Endothelial cell (in vitro differentiated cells): ENCODE measurements at regions not wholly inside any gene's neighbourhood (a gene's known extent, or its start where the extent isn't known, plus 50 kb on each side); places are given as distances from the start of the nearest gene placed in this dataset.

Experiments used
- DNase-seq: peaks from one replicate; pipeline ENCODE4 v3.0.0; 2021; ENCODE audit warnings: low spot score
- H3K27ac Mint-ChIP-seq: one replicate; pipeline ENCODE4 v1.8.0; 2021; ENCODE audit warnings: mixed read lengths, inconsistent platforms; ENCODE audit not compliant: unreplicated experiment
- H3K27me3 Mint-ChIP-seq: one replicate; pipeline ENCODE4 v1.8.0; 2021; ENCODE audit warnings: mild to moderate bottlenecking, moderate library complexity, mixed read lengths, inconsistent platforms; ENCODE audit not compliant: unreplicated experiment
- H3K36me3 Mint-ChIP-seq: one replicate; pipeline ENCODE4 v1.8.0; 2021; ENCODE audit warnings: mild to moderate bottlenecking, low read depth, mixed read lengths, inconsistent platforms; ENCODE audit not compliant: unreplicated experiment
- H3K4me1 Mint-ChIP-seq: one replicate; pipeline ENCODE4 v1.8.0; 2021; ENCODE audit warnings: mild to moderate bottlenecking, mixed read lengths, inconsistent platforms; ENCODE audit not compliant: unreplicated experiment
- H3K4me3 Mint-ChIP-seq: one replicate; pipeline ENCODE4 v1.8.0; 2021; ENCODE audit warnings: mild to moderate bottlenecking, mixed read lengths, inconsistent platforms; ENCODE audit not compliant: unreplicated experiment
- H3K9me3 Mint-ChIP-seq: one replicate; pipeline ENCODE4 v1.8.0; 2021; ENCODE audit warnings: mixed read lengths, inconsistent platforms; ENCODE audit not compliant: unreplicated experiment
- TF ChIP-seq, protein P1 (sequence below): fragments of 200-600 bp; sonication (generic); IDR thresholded peaks from one replicate; pipeline ENCODE4 v1.5.0; 2021; ENCODE audit warnings: antibody characterized with exemption; ENCODE audit not compliant: unreplicated experiment

DNA sequence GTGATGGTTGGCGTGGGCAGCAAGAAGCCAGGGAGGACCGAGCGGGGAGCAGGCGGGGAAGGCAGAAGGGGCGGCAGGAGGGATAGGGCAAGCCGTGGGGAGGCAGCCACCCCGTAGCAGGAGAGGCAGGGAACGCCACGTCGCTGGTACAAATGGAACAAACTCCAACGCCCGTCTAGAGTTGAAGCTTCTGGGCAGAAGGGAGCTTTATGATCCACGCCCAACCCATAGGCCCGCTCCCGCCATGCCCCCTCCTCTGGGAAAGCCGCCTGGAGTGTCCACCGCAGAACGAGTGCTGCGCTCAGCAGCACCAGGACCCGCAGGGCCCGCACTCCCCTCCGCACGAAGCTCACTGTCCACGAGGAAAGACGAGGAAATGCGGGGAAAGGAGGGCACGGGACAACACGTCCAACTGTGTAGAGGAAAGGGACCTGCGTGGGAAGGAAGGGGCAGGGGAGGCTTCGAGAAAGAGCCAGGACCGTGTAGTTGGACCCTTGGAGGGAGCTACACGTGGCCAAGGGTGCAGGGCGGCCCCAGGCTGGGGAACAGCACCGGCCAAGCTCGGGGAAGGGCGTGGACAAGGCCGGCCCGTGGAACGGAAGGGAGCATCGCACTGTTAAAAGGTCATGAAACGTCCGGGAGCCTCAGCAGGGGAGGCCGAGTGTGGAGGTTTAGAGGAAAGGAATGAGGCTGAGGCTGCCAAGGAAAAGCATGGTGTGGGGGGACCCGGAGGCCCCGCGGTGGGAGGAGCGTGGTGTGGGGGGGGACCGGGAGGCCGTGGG lies 204.0 kb downstream of the DLL1 start:
- TF ChIP-seq, protein P1, sequence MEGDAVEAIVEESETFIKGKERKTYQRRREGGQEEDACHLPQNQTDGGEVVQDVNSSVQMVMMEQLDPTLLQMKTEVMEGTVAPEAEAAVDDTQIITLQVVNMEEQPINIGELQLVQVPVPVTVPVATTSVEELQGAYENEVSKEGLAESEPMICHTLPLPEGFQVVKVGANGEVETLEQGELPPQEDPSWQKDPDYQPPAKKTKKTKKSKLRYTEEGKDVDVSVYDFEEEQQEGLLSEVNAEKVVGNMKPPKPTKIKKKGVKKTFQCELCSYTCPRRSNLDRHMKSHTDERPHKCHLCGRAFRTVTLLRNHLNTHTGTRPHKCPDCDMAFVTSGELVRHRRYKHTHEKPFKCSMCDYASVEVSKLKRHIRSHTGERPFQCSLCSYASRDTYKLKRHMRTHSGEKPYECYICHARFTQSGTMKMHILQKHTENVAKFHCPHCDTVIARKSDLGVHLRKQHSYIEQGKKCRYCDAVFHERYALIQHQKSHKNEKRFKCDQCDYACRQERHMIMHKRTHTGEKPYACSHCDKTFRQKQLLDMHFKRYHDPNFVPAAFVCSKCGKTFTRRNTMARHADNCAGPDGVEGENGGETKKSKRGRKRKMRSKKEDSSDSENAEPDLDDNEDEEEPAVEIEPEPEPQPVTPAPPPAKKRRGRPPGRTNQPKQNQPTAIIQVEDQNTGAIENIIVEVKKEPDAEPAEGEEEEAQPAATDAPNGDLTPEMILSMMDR, result no peak
- DNase-seq, result no peak
- no peak overlapping the region for H3K4me3 Mint-ChIP-seq
- H3K27me3 Mint-ChIP-seq, result peaks cover 1% of the 10 kb centered on the region
- no peaks in the 10 kb centered on the region for H3K9me3 Mint-ChIP-seq
- no peaks in the 10 kb centered on the region for H3K36me3 Mint-ChIP-seq
- peak overlapping the region; percentile 63 for H3K27ac Mint-ChIP-seq
- H3K4me1 Mint-ChIP-seq, result peaks cover 5% of the 10 kb centered on the region

DNA sequence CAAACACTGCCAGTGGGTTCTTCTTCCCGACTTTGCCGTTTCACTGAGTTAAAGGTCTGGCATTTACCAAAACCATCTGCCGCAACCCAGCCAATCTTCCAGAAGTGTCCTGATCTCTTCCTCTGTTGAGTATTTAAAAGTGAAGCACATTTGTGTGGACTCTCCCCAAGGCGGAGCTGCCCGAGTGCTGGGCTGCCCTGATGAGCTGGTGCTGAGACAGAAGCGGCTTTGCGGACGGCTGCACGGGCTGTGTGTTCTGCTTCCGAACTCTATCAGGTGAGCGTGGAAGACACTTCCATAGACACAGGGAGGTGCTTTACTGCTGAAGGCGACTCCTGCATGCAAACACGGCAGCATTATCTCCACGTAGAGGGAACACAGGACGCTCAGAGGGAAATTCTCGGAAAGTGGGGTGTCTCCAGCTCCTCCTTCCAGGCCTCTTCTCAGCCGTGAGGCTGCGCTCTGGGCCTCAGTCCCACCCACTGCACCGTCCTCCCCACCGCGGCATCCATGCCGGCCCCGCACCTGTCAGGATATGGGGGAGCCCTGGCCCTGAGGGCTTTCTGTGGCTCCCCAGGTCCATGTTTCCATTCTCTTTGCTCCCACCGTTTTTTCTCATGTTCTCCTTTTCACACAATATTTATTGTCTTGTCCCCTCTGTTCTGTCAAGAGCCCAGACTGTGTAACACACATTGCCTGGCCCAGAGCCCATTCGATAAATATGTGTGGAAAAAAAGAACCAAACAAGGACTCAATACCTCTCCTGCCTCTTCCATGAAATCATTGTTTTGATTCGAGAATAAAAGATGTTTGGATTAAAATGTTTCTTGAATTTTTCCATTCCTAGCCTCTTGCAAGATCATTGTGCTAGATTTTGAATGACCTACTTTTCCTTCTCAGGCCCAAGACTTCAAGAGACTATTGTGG lies 205.1 kb downstream of the DLL1 start:
- no peak for DNase-seq
- Mint-ChIP-seq H3K4me1 (peaks cover 5% of the 10 kb centered on the region), H3K27ac (no peak overlapping the region), H3K4me3 (no peak overlapping the region), H3K9me3 (no peaks in the 10 kb centered on the region), H3K36me3 (no peaks in the 10 kb centered on the region), H3K27me3 (peaks cover 1% of the 10 kb centered on the region)
- TF ChIP-seq, protein P1, result no peak

DNA sequence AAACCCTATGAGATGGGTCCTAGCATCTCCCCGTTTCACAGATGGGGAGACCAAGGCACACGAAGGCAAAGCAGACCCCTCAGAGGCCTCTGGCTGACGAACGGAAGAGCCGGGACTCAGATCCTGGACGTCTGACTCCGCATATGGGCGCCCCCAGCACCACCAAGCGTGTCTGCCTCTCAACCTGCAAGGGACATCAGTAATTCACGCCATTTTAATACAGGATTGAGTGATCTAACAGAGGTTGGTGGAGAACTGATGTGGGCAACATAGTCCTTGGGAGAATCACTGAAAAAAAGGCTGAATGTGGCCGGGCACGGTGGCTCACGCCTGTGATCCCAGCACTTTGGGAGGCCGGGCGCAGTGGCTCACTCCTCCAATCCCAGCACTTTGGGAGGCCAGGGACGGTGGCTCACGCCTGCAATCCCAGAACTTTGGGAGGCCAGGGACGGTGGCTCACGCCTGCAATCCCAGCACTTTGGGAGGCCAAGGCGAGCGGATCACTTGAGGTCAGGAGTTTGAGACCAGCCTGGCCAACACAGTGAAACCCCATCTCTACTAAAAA lies 206.6 kb downstream of the DLL1 start:
- Mint-ChIP-seq H3K9me3 (peaks cover 1% of the 10 kb centered on the region), H3K4me1 (peaks cover 3% of the 10 kb centered on the region), H3K4me3 (no peak overlapping the region), H3K27me3 (peaks cover 2% of the 10 kb centered on the region), H3K27ac (no peak overlapping the region), H3K36me3 (no peaks in the 10 kb centered on the region)
- no peak for DNase-seq
- TF ChIP-seq, protein P1, result no peak

DNA sequence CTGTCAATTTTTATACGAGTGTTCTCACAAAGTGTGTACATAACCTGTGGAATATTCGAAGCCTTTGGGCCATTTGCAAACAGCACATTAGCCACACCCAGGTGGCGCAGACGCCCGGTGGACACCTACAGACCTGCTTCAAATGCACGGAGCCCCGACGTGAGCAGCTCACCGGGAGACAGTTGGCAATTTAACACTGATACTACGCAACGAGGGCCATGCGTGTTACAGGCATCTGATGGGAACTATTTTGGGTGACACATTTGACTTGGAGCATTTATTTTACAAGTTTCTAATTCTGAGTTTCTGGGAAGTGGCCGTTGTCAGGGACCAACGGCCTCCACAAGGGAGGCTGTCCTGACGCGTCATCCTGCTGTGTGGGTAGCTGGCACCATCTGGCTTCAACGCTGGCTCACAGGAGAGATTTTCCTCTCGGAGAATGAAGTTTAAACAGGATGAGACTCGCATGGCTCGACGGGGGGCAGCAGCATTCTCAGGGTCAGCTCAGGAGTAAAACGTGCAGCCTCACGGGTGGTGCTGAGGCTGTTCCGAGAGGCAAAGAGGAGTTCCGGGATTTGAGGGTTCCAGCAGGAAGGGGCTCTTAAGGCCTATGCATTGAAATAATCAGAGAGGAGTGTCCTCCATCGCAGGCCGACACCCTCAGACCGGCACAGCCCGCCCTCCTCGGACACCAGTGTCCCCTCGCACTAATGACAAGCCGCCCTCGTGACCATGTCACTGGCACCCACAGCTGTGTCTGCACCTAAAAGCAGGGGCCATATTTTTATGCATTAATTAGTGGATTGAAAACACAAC lies 207.4 kb downstream of the DLL1 start:
- H3K36me3 Mint-ChIP-seq, result no peaks in the 10 kb centered on the region
- H3K4me3 Mint-ChIP-seq, result no peak overlapping the region
- H3K27me3 Mint-ChIP-seq, result peaks cover 3% of the 10 kb centered on the region
- peaks cover 3% of the 10 kb centered on the region for H3K4me1 Mint-ChIP-seq
- H3K9me3 Mint-ChIP-seq, result peaks cover 4% of the 10 kb centered on the region
- DNase-seq, result no peak
- H3K27ac Mint-ChIP-seq, result no peak overlapping the region
- TF ChIP-seq, protein P1, result no peak
